ENCODE measurements at regions not wholly inside any gene's neighbourhood (a gene's known extent, or its start where the extent isn't known, plus 50 kb on each side); places are given as distances from the start of the nearest gene placed in this dataset.

DNA sequence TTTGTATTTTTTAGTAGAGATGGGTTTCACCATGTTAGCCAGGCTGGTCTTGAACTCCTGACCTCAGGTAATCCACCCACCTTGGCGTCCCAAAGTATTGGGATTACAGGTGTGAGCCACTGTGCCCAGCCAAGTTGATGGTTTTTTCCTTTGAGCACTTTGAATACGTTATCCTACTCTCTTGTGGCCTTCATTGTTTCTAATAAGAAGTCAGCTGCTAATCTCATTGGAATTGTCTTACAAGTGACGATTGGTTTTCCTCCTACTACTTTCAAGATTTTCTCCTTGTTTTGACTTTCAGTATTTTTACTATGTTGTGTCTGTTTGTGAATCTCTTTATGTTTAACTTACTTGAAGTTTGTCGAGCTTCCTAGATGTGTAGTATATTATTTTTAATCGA, 88.5 kb downstream of the TMEM200C start:
- Mint-ChIP-seq H3K4me3 (ENCODE audit: unreplicated experiment) (no peak overlapping the region), H3K36me3 (ENCODE audit: unreplicated experiment) (no peaks in the 10 kb centered on the region), H3K27ac (ENCODE audit: unreplicated experiment) (no peak overlapping the region), H3K4me1 (ENCODE audit: unreplicated experiment) (no peaks in the 10 kb centered on the region), H3K27me3 (ENCODE audit: unreplicated experiment) (no peaks in the 10 kb centered on the region), H3K9me3 (ENCODE audit: unreplicated experiment) (peaks cover 5% of the 10 kb centered on the region)
- DNase-seq (ENCODE audit: extremely low spot score, unreplicated experiment): no peak
- TF ChIP-seq, protein P1, sequence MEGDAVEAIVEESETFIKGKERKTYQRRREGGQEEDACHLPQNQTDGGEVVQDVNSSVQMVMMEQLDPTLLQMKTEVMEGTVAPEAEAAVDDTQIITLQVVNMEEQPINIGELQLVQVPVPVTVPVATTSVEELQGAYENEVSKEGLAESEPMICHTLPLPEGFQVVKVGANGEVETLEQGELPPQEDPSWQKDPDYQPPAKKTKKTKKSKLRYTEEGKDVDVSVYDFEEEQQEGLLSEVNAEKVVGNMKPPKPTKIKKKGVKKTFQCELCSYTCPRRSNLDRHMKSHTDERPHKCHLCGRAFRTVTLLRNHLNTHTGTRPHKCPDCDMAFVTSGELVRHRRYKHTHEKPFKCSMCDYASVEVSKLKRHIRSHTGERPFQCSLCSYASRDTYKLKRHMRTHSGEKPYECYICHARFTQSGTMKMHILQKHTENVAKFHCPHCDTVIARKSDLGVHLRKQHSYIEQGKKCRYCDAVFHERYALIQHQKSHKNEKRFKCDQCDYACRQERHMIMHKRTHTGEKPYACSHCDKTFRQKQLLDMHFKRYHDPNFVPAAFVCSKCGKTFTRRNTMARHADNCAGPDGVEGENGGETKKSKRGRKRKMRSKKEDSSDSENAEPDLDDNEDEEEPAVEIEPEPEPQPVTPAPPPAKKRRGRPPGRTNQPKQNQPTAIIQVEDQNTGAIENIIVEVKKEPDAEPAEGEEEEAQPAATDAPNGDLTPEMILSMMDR (IDR thresholded peaks at IDR 0.05): no peak

DNA sequence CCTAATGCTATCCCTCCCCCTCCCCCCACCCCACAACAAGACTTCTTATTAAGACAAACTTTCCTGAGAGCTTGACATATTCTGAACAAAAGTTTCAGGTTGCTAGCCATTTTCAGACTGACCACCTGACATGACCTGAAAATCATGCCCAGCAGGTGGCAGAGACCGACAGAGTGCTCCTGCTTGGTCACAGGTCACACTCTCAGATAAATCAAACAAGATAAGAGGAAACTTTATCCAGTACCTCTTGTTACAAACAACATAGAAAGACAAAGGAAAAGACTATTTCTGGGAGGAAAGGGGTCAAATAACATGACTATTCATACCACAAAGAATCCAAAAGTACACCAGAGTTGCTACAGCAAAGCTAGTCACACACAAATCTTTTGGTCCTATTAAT, 107.4 kb downstream of the TMEM200C start:
- Mint-ChIP-seq H3K4me1 (ENCODE audit: unreplicated experiment) (no peaks in the 10 kb centered on the region), H3K4me3 (ENCODE audit: unreplicated experiment) (no peak overlapping the region), H3K36me3 (ENCODE audit: unreplicated experiment) (no peaks in the 10 kb centered on the region), H3K9me3 (ENCODE audit: unreplicated experiment) (peaks cover 4% of the 10 kb centered on the region), H3K27ac (ENCODE audit: unreplicated experiment) (no peak overlapping the region), H3K27me3 (ENCODE audit: unreplicated experiment) (no peaks in the 10 kb centered on the region)
- no peak for DNase-seq (ENCODE audit: extremely low spot score, unreplicated experiment)
- TF ChIP-seq, protein P1 (IDR thresholded peaks at IDR 0.05): no peak

DNA sequence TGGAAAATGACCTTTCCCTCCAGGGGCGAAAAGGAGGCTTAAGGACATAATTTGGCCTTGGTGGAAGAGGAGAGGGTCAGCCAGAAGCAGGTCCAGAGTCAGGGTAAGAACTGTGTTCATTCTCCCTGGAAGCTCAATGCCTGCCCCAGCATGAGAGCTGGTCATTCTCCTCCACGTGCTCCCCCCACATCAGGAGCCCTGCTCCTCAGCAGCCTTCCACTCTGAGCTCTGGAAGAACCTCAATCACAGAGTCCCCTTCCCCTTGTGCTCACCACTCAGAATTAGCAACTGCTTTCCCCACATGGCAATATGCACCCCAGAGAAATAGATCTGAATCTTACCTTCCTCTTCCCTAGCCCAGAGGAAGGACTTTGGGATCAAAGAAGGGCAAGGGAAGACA, 115.4 kb downstream of the TMEM200C start:
- peaks cover 3% of the 10 kb centered on the region for H3K27me3 Mint-ChIP-seq (ENCODE audit: unreplicated experiment)
- H3K9me3 Mint-ChIP-seq (ENCODE audit: unreplicated experiment): peaks cover 5% of the 10 kb centered on the region
- H3K27ac Mint-ChIP-seq (ENCODE audit: unreplicated experiment): no peak overlapping the region
- DNase-seq (ENCODE audit: extremely low spot score, unreplicated experiment): no peak
- H3K36me3 Mint-ChIP-seq (ENCODE audit: unreplicated experiment): no peaks in the 10 kb centered on the region
- no peak overlapping the region for H3K4me3 Mint-ChIP-seq (ENCODE audit: unreplicated experiment)
- H3K4me1 Mint-ChIP-seq (ENCODE audit: unreplicated experiment): no peaks in the 10 kb centered on the region
- TF ChIP-seq, protein P1 (IDR thresholded peaks at IDR 0.05): no peak

DNA sequence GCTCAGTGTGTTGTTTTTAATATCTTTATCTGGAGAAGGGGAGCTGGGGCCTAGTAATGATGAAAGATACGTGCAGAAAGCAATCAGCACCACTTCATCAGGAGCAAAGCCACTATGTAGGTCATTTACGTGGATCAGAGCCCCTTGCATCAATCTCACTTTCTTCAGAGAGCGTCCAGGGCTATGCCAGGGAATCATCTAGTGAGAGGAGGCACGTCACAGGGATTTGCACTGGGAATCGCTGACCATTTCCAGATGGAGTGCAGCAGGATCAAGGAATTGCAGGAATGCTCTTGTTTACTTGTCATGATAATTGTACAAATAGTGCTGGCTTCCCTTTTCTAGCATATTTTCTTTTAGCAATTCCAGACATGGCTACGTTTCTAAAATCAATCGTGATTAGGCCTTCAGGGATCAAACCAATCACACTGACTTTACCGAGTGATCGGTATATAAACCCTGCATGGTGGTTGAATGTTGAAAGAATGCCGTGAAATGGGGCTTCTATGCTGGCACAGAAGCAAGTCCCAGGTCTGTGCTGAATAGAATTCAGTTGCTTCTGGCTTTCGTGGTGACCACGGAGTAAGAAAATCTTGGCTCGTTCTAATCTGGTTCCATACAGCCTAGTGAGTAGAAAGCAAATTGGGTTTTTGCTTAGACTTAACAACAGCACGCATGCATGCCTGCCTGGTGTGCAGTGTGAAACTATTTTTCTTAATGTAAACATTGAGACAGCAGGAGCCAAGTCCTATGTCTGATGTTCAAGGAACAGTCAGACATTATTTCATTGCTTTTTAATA, 122.8 kb downstream of the TMEM200C start:
- H3K9me3 Mint-ChIP-seq (ENCODE audit: unreplicated experiment): no peaks in the 10 kb centered on the region
- no peak overlapping the region for H3K27ac Mint-ChIP-seq (ENCODE audit: unreplicated experiment)
- TF ChIP-seq, protein P1 (IDR thresholded peaks at IDR 0.05): no peak
- H3K4me1 Mint-ChIP-seq (ENCODE audit: unreplicated experiment): no peaks in the 10 kb centered on the region
- no peaks in the 10 kb centered on the region for H3K36me3 Mint-ChIP-seq (ENCODE audit: unreplicated experiment)
- no peak for DNase-seq (ENCODE audit: extremely low spot score, unreplicated experiment)
- H3K4me3 Mint-ChIP-seq (ENCODE audit: unreplicated experiment): no peak overlapping the region
- H3K27me3 Mint-ChIP-seq (ENCODE audit: unreplicated experiment): peaks cover 2% of the 10 kb centered on the region

DNA sequence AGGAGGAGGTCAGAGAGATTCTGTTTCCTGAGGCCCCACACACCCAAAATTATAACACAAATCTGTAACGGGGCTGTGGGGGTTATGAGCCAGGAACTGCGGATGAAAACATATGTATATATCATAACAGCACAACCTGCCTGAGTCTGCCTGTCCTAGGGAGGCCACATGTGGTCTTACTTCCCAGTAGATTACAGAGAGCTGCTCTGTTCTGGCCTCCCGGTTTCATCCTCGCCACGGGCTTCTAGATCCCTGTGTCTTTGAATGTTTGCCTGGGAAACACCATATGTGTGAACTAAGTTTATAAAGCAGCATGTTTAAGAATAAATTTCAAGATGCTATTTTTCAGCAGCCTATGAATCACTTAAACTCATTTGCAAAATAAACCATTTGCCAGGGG, 124.0 kb downstream of the TMEM200C start:
- DNase-seq (ENCODE audit: extremely low spot score, unreplicated experiment): no peak
- TF ChIP-seq, protein P1 (IDR thresholded peaks at IDR 0.05): no peak
- Mint-ChIP-seq H3K4me3 (ENCODE audit: unreplicated experiment) (no peak overlapping the region), H3K9me3 (ENCODE audit: unreplicated experiment) (no peaks in the 10 kb centered on the region), H3K4me1 (ENCODE audit: unreplicated experiment) (no peaks in the 10 kb centered on the region), H3K27ac (ENCODE audit: unreplicated experiment) (no peak overlapping the region), H3K36me3 (ENCODE audit: unreplicated experiment) (no peaks in the 10 kb centered on the region), H3K27me3 (ENCODE audit: unreplicated experiment) (peaks cover 2% of the 10 kb centered on the region)
